Adrenal gland (tissue), 5 donors: ENCODE measurements at regions not wholly inside any gene's neighbourhood (a gene's known extent, or its start where the extent isn't known, plus 50 kb on each side); places are given as distances from the start of the nearest gene placed in this dataset.

Experiments used
- POLR2A ChIP-seq, 2 donors: fragments of 450-650 bp; IDR thresholded peaks; one replicate each; pipeline ENCODE4 v1.6.1; 2017; ENCODE audit warnings: antibody characterized with exemption in 2 of 2, mild to moderate bottlenecking in 2 of 2, moderate library complexity in 1 of 2
- TF ChIP-seq, protein P1 (sequence below), 6 experiments: fragments of 450-650 bp in 4 of 6; fragments of 200-600 bp in 2 of 6; sonication (generic) in 1 of 6; IDR thresholded peaks; 1 replicate in 5 of 6; 2 replicates in 1 of 6; pipeline versions ENCODE4 v1.5.1 to v1.8.0; 2016 to 2021; ENCODE audit warnings: antibody characterized with exemption in 6 of 6, mild to moderate bottlenecking in 2 of 6, moderate library complexity in 1 of 6
- donor health status: DM: no; HTN: no; CAD: no.

DNA sequence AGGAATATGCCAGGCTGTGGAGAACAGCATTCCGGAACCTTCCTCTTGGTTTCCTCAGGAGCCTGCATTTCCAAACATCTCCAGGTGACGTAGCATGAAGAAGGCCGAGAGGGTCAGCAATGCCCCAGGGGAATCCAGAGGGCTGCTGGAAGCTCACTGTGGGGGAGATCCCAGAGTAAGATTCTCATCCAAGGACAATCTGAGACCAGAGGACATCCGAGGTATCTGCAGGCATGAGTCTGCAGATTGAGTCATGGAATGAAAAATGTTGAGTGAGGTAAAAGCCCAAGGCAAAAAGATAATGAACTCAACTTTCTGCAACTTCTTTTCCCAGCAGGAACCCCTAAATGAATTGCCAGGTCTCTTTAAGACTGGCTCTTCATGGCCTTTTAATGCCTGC lies 73.5 kb downstream of the KIF4B start:
- TF ChIP-seq, protein P1, sequence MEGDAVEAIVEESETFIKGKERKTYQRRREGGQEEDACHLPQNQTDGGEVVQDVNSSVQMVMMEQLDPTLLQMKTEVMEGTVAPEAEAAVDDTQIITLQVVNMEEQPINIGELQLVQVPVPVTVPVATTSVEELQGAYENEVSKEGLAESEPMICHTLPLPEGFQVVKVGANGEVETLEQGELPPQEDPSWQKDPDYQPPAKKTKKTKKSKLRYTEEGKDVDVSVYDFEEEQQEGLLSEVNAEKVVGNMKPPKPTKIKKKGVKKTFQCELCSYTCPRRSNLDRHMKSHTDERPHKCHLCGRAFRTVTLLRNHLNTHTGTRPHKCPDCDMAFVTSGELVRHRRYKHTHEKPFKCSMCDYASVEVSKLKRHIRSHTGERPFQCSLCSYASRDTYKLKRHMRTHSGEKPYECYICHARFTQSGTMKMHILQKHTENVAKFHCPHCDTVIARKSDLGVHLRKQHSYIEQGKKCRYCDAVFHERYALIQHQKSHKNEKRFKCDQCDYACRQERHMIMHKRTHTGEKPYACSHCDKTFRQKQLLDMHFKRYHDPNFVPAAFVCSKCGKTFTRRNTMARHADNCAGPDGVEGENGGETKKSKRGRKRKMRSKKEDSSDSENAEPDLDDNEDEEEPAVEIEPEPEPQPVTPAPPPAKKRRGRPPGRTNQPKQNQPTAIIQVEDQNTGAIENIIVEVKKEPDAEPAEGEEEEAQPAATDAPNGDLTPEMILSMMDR (IDR thresholded peaks at IDR 0.05) = no peak
- TF ChIP-seq POLR2A (IDR thresholded peaks at IDR 0.05) = no peak
